Gastroesophageal sphincter (tissue), 3 donors: ENCODE measurements at regions not wholly inside any gene's neighbourhood (a gene's known extent, or its start where the extent isn't known, plus 50 kb on each side); places are given as distances from the start of the nearest gene placed in this dataset.

Experiments used
- CTCF ChIP-seq, 4 experiments: fragments of 200-600 bp in 2 of 4; fragments of 450-650 bp in 2 of 4; sonication (generic) in 1 of 4; IDR thresholded peaks; one replicate each; pipeline ENCODE4 v1.5.1; 2017 to 2019; ENCODE audit warnings: antibody characterized with exemption in 4 of 4, mild to moderate bottlenecking in 2 of 4, moderate library complexity in 2 of 4
- POLR2A ChIP-seq, 2 donors: fragments of 450-650 bp; IDR thresholded peaks; one replicate each; pipeline ENCODE4 v1.6.1; 2017; ENCODE audit warnings: antibody characterized with exemption in 2 of 2, mild to moderate bottlenecking in 2 of 2, moderate library complexity in 1 of 2
- POLR2AphosphoS5 ChIP-seq: sonication (generic); formaldehyde crosslinking; IDR thresholded peaks from one replicate; pipeline ENCODE4 v1.6.1; 2017; ENCODE audit warnings: antibody characterized with exemption

GRCh38 chr2:887639-888038 is 63.0 kb upstream of the SNTG2 start:
- TF ChIP-seq POLR2A (IDR thresholded peaks at IDR 0.05) (no peak), POLR2AphosphoS5 (no peak), CTCF (IDR thresholded peaks at IDR 0.05) (no peak)
